ENCODE measurements at regions not wholly inside any gene's neighbourhood (a gene's known extent, or its start where the extent isn't known, plus 50 kb on each side); places are given as distances from the start of the nearest gene placed in this dataset.

DNA sequence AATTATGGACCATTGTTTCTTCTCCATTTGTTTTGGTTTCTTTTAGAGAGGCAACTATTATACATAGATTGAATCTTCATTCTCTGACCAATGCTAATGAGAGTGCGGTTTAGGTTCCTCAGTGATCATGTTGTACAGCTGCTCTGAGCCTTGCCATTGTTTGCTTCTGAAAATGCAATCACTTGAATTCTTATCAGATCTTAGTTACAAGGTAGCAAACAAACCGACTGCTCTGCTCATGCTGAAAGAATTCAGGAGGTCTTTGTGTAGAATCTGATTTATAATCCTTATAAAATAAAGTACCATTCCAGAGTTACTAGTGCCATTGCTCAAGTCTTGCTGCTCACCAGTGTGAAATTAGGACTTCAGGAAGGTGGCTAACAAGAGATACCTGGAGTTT lies 569.1 kb upstream of the ID4 start:
- no peak for DNase-seq (ENCODE audit: low read depth)

DNA sequence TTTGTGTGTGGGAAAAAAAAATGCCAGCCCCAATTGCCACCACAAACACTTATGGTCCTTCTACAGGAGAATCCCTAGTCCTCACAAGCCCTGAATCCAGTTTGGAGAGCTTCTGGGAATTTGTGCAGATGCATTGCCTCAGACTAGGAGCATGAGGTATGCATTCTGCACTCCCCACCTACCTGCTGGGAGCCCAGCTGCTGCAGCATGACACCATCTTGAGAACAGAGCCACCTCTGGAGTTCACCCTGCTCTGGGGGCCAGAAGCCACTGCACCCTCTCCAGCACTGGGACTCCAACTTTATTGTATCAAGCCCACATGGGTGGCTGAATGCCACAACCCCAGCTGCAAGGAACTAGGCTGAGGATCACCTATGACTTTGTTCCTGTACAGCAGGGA lies 568.5 kb upstream of the ID4 start:
- DNase-seq (ENCODE audit: low read depth) = no peak

DNA sequence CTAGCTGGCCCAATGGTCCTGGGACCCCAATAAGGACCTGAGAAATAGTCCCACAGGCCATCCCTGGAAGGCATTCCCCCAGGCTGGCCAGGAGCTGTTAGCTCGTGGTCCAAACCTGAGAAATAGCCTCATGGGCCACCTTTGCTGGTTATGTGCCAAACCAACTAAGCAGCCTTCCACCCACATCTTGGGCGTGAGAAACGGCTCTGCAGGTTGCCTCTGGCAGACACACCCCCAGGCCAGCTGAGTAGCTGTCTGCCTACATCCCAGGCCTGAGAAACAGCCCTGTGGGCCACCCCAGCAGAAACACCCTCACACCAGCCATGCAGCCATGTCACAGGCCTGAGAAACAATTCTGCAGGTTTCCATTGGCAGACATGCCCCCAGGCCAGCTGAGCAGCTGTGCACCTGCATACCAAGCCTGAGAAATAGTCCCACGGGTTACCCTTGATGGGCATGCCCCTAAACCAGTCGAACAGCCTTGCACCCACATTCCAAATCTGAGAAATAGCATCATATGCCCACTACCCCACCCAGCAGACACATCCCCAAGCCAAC lies 567.8 kb upstream of the ID4 start:
- no peak for DNase-seq (ENCODE audit: low read depth)

DNA sequence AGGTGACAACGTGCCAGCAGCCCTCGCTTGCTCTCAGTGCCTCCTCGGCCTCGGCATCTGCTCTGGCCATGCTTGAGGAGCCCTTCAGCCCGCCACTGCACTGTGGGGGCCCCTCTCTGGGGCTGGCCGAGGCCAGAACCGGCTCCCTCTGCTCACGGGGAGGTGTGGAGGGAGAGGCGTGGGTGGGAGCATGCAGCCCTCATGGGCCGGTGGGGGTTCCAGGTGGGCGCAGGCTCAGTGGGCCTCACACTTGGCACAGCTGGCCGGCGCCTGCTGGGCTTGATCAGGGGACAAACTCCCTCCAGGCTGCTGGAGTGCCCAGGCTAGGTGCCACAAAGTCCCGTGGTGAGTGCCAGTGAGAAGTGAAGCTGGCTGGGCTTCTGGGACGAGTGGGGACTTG lies 566.6 kb upstream of the ID4 start:
- no peak for DNase-seq (ENCODE audit: low read depth)

DNA sequence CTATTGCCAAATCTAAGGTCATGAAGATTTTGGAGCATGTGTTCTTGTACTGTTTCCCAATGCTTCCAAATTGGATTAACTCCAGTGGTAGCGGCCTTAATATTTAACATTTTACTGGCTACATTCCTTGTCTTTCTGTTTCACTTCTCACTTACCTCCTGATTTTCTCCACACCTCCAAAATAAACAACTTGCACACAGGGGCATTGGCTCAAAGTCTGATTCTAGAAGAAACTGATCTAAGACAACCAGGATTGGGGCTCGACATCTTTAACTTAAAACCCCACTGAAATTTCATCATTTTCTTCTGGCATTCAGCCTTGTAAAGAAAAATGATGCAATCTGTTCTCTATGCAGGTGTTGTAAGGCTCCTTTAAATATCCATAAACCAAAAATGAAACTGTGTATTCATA lies 557.9 kb upstream of the ID4 start:
- DNase-seq (ENCODE audit: low read depth) = no peak

DNA sequence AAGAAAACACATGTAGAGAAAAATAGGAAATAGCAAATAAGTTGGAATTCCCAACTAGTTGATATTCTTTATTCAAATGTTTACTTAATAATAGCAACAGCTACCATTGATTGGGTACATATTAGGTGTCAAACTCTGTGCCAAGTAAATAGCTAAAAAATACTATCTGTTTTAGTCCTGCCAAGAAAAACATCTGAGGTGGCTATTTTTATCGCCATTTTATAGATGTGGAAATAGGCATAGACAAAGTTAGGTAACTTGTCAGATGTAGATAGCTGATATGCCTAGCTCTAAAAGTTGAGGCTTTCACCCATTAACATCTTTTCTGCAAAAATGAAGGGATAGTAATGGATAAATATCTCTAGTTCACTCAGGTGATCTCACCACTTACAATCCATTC lies 549.2 kb upstream of the ID4 start:
- DNase-seq (ENCODE audit: low read depth) = no peak

DNA sequence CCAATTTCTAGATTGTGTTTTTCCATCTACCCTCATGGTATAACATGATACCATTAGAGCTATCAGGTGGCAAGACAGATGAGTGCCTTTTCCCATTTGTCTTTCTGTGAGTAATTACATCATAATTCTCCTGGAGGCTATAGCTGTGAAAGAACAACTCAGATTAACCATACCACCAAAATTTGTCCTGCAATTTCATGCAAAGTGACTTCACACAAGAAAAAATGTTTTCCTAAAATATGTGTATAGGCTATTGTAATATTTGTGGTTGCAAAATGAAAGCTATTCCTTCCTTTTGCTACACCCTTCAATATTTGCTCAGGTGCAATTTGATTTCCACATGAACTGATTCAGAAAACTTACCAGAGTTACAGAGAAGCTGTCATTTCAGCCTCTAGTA lies 547.7 kb upstream of the ID4 start:
- DNase-seq (ENCODE audit: low read depth) = no peak

DNA sequence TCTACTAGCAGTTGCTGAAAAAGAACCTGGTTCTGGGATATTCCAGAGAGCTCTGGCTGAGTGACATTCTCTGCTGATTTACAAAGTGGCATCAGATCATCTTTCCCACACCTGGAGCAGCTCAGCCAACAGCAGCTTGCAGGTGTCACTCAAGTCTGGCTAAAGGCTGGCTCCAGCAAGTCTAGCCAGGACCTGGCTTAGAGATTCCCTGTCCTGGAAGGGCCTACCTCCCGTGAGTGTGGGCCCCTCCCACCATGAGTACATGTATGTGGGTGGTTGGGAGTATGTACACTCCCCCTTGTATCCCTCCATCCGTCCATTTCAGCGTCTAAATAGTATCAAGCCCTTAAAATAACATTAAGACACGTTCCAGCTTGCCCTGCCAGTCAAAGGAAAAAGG lies 539.3 kb upstream of the ID4 start:
- no peak for DNase-seq (ENCODE audit: low read depth)

DNA sequence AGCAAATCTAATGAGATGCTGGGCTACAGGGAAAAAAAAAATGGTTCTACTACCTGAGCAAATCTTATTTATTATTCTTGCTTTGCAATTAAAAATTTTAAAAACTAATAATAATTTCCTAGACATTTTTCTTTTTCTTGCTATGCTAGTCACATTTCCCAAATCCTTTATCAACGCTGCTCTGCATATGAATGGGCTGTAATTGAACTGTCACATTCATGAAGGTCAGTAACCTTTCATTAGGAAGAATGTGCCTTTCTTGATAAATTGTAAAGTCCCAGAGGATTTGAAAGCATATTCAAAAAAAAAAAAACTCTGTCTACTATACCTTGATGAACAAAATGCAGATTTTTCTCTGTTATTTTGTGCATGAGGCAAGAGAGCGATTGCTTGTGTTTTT lies 538.7 kb upstream of the ID4 start:
- DNase-seq (ENCODE audit: low read depth) = no peak

DNA sequence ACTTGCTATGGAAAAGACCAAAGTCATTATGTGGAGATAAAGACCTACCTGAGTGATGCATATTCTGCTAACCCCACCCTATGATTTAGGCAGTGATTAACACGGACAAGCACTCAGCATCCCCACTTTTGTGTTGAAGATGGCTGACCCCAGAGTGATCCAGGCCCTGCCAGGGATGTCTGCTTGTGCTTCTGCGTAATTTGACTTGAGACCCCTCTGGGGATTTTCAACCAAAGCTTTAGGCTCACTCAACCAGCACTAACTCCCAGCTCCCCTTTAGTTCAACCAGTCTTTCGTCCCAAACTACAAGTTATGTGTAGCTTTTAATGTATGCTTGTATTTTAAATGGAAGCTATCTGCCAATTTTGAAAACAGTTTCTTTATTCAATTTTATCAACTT lies 538.0 kb upstream of the ID4 start:
- DNase-seq (ENCODE audit: low read depth) = no peak

DNA sequence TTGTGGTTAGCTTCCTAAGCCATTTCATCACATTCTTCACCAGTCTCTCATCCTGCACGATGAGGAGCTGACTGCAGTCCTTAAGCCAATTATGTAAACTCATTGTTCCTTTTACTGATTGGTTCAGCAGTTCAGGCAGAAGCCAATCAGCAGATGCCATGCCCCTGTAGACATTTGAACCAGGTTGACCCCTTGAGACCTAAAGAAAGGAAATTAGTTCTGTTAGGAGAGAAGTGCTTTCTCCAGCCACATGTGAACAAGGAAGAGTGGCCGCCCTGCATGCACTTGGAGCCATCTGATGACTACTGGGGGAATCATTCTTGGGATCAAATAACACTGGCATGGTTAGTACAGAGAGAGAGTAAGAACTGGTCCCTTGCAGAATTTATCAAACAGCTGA lies 535.2 kb upstream of the ID4 start:
- DNase-seq (ENCODE audit: low read depth) = no peak

DNA sequence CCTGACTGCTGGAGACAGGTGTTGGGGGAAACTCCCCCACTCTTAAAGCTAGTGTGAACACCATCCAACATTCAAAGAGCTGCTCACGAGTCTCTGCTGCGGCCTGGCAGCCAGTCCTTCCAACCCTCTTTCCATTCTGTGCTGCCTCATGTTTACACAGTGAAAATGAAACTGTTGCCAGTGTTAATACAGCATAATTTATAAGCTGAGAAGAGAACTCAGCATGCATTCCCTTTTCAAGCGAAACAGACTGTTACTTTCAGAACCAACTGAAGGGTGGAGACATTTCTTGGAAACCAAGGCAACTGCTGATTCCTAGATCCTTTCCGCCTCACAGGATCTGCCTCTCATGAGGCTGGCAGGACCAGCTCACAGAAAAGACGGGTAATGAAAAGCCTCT lies 533.8 kb upstream of the ID4 start:
- no peak for DNase-seq (ENCODE audit: low read depth)

DNA sequence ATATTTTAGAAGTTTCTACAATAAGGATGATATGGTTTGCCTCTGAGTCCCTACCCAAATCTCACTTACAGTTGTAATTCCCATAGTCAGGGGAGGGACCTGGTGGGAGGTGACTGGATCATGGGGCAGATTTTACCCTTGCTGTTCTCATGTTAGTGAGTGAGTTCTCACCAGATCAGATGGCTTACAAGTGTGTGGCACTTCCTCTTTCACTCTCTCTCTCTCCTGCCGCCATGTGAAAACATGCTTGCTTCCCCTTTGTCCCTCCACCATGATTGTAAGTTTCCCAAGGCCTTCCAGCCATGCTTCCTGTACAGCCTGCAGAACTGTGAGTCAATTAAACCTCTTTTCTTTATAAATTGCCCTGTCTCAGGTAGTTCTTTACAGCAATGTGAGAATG lies 527.5 kb upstream of the ID4 start:
- DNase-seq (ENCODE audit: low read depth) = no peak

DNA sequence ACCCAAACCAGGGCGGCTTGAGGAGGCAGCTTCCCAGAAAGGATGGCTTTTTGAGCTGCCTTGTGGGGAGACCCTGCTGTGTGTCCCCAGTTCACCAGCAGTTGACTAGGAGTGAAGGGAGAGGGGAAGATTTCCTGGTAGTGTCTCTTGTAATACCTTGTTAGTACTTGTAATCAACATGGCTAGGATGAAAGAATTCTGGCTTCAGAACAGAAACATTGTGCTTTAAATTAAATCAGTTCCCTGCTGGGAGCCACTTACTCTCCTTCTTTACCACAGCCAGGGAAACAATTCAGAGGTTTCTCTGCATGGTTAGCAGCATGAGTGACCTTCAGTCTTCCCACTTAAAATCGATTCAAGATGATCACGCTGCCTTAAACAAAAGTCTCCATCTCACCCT lies 525.4 kb upstream of the ID4 start:
- no peak for DNase-seq (ENCODE audit: low read depth)

DNA sequence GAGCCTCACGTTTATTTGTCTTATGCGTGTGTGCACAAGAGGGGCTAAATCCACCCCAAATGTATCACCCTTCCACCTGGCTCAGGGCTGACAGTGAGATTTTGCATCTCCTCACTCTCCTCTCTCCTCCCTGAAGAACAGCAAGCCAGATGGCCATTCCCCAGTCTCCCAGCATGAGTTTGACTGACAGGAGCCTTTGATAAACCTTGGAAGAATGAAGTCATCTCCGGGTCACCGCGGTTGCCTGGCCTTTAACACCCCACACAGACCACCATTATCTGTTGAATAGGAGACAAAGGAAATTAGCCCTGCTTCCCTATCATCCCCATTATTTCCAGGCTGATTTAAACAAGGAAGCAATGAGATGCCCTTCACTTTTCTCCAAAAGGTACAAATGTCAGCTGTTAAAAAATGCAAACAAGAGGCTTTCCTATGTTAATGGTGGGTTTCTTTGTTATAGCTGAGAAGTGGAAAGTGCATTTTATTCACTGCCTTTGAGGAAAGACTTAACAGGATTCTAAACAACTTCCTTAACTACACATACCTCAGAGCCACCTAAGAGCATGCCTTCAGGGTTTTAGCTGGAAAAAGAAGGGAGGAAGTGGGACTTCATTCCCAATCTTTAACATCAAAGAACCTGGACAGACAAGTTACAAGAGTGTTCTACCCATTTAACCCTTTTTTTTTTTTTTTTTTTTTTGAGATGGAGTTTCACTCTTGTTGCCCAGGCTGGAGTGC lies 524.8 kb upstream of the ID4 start:
- DNase-seq (ENCODE audit: low read depth) = no peak

DNA sequence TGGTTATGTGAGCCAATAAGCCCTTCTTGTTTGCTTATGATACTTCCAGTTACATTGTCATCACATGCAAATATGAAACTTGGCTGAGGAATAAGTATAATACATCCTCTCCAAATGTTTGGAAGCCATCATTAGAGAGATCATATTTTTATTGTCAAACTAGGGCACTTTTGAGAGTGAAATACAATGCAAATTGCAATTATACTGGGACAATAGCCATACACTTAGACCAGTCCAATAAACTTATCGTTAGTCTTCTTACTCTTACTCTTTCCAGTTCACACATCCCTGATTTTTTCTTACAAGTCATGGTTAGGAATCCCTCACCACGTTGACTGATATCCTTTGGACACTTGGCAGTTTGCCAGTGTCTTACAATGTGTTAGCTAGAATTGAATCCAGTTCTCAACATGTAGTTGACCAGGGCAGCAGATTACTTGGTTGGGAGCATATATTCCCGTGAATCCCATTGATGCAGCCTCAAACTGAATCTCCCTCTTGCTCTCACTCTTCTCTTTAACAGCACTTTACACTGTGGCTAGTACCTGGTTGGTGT lies 519.7 kb upstream of the ID4 start:
- DNase-seq (ENCODE audit: low read depth) = no peak

DNA sequence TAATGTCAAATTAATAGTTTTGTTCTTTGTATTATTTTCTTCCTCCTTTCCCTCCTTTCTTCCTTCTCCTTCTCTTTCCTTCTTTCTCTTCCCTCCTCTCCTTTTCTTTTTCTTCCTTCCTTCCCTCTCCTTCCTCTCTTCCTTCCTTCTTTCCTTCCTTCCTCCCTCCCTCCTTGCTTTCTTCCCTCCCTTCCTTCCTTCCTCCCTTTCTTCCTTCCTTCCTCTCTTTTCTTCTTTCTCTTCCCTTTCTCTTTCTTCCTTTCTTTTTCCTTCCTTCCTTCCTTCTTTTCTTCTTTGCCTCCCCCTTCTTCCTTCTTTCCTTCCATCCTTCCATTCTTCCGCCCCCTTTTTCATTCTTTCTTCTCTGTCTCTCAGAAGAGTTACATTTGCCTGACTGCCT lies 518.2 kb upstream of the ID4 start:
- no peak for DNase-seq (ENCODE audit: low read depth)

DNA sequence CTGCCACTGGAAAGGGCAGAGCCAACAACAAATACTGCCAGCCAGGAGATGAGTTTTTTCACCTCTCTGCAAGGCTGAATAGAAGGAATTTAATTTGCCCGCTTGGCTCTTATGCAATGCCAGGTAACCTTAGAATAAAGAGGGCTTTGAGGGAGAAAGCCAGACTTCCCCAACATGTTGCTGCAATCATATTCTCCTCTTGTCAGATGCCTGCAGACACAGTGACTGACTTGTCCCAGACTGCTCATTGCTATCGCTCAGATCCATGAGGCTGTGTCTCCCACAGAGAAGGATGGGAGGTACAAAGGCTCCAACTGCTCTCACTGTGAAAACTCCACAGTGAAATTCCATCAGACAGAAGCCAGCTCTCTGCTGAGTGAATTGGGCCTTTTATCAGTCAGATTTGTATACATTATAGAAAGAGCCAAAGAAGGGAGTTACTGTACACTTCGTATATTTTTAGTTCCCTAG lies 517.0 kb upstream of the ID4 start:
- DNase-seq (ENCODE audit: low read depth) = no peak

DNA sequence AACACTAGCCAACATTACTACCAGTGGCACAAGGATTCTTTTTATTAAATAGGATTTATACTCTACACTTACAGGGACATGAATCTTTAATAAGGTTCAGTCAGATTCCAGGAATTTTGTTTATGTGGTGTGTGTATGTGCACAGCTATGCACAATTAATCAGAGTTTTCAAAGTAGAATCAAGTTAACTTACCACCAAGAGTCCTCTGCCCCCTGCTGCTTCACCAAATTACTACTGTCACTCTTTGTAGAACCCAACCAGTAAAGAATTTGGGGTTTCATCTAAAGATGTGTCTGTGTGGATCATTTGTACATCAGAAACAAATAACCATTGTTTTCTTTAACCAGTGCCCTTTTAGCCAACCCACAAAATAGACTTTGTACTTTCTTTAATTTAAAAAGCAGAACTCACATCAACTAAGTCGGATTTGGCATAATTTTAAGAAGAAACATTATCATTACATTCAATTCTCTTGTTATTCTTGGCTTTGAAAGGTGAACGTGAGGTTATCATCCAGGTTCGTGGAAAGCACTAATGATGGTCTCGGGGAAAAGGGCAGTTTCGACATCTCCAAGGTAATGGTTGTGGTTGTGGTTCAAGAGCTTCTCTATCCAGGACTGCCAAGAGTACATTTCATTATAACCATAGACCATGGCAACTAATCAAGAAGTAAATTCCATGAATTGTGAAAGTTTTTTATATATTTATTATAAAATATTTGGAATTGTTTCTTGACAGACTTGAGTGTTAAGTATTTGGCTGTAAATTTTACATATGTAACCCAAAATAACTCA lies 514.3 kb upstream of the ID4 start:
- no peak for DNase-seq (ENCODE audit: low read depth)

DNA sequence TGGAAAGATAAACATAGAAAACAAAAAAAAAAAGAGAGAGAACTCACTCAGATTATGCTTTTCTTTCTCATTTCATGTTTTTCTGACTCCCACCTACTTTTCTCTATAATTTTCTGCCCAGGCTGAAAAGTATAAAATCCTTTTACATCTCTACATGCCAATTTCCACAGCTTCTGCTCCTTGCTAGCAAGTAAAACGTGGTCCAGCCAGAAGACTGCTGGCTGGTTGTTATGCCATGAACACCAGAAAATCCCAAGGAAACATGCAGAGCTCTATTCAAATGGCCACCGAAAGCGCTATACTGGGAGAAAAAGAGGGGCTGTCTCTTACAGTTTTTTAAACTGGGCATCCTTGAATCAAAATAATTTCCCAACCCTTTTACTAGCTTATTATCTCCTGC lies 512.8 kb upstream of the ID4 start:
- DNase-seq (ENCODE audit: low read depth) = no peak

DNA sequence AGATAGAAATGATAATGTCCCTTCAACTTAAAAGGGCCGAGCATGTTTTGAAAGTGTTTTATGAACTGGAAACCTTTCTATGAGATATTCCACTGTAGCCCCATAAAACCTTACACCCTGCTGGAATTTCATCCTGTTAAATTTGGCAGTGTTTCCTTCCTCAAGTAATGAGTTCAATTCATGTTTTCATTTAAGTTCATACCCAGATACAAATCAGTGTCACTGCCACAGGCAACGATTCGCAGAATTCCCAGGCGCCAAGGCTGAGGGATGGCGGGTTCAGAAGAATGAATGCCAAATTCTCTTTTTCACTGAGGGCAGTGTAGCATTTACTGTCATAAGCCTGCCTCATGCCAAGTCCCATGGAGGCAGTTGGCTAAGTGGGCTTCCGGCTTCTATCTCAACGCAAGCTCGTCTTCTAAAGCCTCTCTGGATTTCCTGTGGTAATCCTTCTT lies 511.8 kb upstream of the ID4 start:
- no peak for DNase-seq (ENCODE audit: low read depth)

DNA sequence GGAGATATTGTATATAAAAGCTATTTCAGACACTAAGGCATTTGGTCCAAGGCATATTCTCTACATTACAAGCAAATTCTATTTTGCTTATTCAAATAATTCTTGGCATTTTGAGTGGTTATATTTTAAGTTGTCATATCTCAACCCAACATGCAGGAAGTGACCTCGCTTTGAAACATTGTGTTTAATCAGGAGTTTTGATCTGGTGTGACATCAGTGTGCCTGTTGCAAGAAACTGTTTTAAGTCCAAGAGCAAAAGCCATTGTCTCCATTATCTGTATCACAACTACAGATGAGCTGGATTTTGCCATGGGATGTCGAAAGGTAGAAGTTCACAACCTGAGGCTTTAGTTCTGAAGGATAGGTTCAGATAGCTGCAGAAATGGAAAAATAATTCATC lies 509.9 kb upstream of the ID4 start:
- no peak for DNase-seq (ENCODE audit: low read depth)

DNA sequence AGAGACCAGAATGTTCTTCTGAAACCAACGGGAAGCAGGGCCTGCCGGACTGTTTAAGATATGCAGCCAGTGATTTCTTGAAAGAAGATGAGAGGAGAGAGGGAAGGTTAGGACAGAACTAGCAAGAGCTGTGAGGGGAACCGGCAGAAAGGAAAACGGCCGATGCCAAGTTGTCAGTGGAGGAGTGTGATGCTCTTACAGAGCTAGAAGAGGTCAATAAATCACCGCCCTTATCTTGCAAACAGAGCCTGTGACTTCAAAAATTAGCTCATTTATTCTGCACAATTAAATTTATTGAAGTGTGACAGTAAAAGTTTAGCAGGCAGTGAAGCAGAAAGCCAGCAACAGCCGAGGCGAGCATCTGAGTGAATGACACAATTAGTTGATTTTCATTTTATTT lies 509.5 kb upstream of the ID4 start:
- no peak for DNase-seq (ENCODE audit: low read depth)
